HEK293T (cell line): ENCODE measurements at regions not wholly inside any gene's neighbourhood (a gene's known extent, or its start where the extent isn't known, plus 50 kb on each side); places are given as distances from the start of the nearest gene placed in this dataset.

Experiments
- ARNT ChIP-seq: fragments of 450-650 bp; IDR thresholded peaks from 2 replicates; pipeline ENCODE4 v1.6.1; 2017; ENCODE audit warnings: mild to moderate bottlenecking
- ELF4 ChIP-seq: fragments of 450-650 bp; IDR thresholded peaks from 2 replicates; pipeline ENCODE4 v1.6.1; 2017; ENCODE audit warnings: antibody characterized with exemption
- FOXA1 ChIP-seq: fragments of 450-650 bp; IDR thresholded peaks from 2 replicates; pipeline ENCODE4 v1.6.1; 2016; ENCODE audit warnings: mild to moderate bottlenecking
- FOXK2 ChIP-seq: fragments of 450-650 bp; IDR thresholded peaks from 2 replicates; pipeline ENCODE4 v1.6.1; 2016; ENCODE audit warnings: mild to moderate bottlenecking
- PKNOX1 ChIP-seq: fragments of 450-650 bp; IDR thresholded peaks from 2 replicates; pipeline ENCODE4 v1.6.1; 2016

GRCh38 chr2:5393474-5393873, 298.7 kb upstream of the SOX11 start:
- TF ChIP-seq ELF4 (no peak), PKNOX1 (no peak), ARNT (no peak), FOXK2 (no peak), FOXA1 (no peak)
